ENCODE measurements at regions not wholly inside any gene's neighbourhood (a gene's known extent, or its start where the extent isn't known, plus 50 kb on each side); places are given as distances from the start of the nearest gene placed in this dataset.

- no peak for DNase-seq (ENCODE audit: low spot score)
- intact Hi-C loops (cut with DNase I), result no loop called here
These were observed 660.1 kb upstream of the SLC8A1 start for GRCh38 chr2:41111836-41112627.

GRCh38 chr2:41116106-41116797 lies 664.4 kb upstream of the SLC8A1 start:
- intact Hi-C loops (cut with DNase I), result no loop called here
- no peak for DNase-seq (ENCODE audit: low spot score)

- no peak for DNase-seq (ENCODE audit: low spot score)
- intact Hi-C loops (cut with DNase I), result no loop called here
These were observed 667.6 kb upstream of the SLC8A1 start for GRCh38 chr2:41119489-41119888.

- no peak for DNase-seq (ENCODE audit: low spot score)
- intact Hi-C loops (cut with DNase I), result no loop called here
These were observed 671.5 kb upstream of the SLC8A1 start for GRCh38 chr2:41123341-41123740.

GRCh38 chr2:41127351-41127750 lies 675.5 kb upstream of the SLC8A1 start:
- intact Hi-C loops (cut with DNase I), result no loop called here
- no peak for DNase-seq (ENCODE audit: low spot score)

- no peak for DNase-seq (ENCODE audit: low spot score)
- intact Hi-C loops (cut with DNase I), result no loop called here
These were observed 678.1 kb upstream of the SLC8A1 start for GRCh38 chr2:41129988-41130387.

- DNase-seq (ENCODE audit: low spot score), result no peak
- intact Hi-C loops (cut with DNase I), result no loop called here
These were observed 685.1 kb upstream of the SLC8A1 start for GRCh38 chr2:41137031-41137430.

GRCh38 chr2:41141146-41141791 lies 689.4 kb upstream of the SLC8A1 start:
- intact Hi-C loops (cut with DNase I), result no loop called here
- DNase-seq (ENCODE audit: low spot score), result no peak

- intact Hi-C loops (cut with DNase I), result no loop called here
- no peak for DNase-seq (ENCODE audit: low spot score)
These were observed 690.6 kb upstream of the SLC8A1 start for GRCh38 chr2:41142478-41142877.

- no peak for DNase-seq (ENCODE audit: low spot score)
- intact Hi-C loops (cut with DNase I), result no loop called here
These were observed 693.2 kb upstream of the SLC8A1 start for GRCh38 chr2:41145066-41145465.

GRCh38 chr2:41149054-41149453 lies 697.2 kb upstream of the SLC8A1 start:
- intact Hi-C loops (cut with DNase I), result no loop called here
- no peak for DNase-seq (ENCODE audit: low spot score)

GRCh38 chr2:41151746-41152145 lies 699.9 kb upstream of the SLC8A1 start:
- intact Hi-C loops (cut with DNase I), result no loop called here
- no peak for DNase-seq (ENCODE audit: low spot score)

- intact Hi-C loops (cut with DNase I), result no loop called here
- DNase-seq (ENCODE audit: low spot score), result no peak
These were observed 700.4 kb upstream of the SLC8A1 start for GRCh38 chr2:41152318-41152717.

- DNase-seq (ENCODE audit: low spot score), result no peak
- intact Hi-C loops (cut with DNase I), result no loop called here
These were observed 708.5 kb upstream of the SLC8A1 start for GRCh38 chr2:41160439-41160838.

- no peak for DNase-seq (ENCODE audit: low spot score)
- intact Hi-C loops (cut with DNase I), result no loop called here
These were observed 715.1 kb upstream of the SLC8A1 start for GRCh38 chr2:41167014-41167413.

GRCh38 chr2:41169744-41170143 lies 717.9 kb upstream of the SLC8A1 start:
- DNase-seq (ENCODE audit: low spot score), result no peak
- intact Hi-C loops (cut with DNase I), result no loop called here

GRCh38 chr2:41170589-41170988 lies 718.7 kb upstream of the SLC8A1 start:
- intact Hi-C loops (cut with DNase I), result no loop called here
- no peak for DNase-seq (ENCODE audit: low spot score)

- no peak for DNase-seq (ENCODE audit: low spot score)
- intact Hi-C loops (cut with DNase I), result no loop called here
These were observed 728.5 kb upstream of the SLC8A1 start for GRCh38 chr2:41180387-41180786.

GRCh38 chr2:41182961-41183360 lies 731.1 kb upstream of the SLC8A1 start:
- DNase-seq (ENCODE audit: low spot score), result no peak
- intact Hi-C loops (cut with DNase I), result no loop called here

- intact Hi-C loops (cut with DNase I), result no loop called here
- no peak for DNase-seq (ENCODE audit: low spot score)
These were observed 735.7 kb upstream of the SLC8A1 start for GRCh38 chr2:41187376-41188122.

All from cardiac septum (tissue), 1 donor.